DOHH2 (cell line): ENCODE measurements at regions not wholly inside any gene's neighbourhood (a gene's known extent, or its start where the extent isn't known, plus 50 kb on each side); places are given as distances from the start of the nearest gene placed in this dataset.

Experiments
- CTCF ChIP-seq: fragments of 200-600 bp; sonication (generic); IDR thresholded peaks from one replicate; pipeline ENCODE4 v1.5.1; 2014; ENCODE audit warnings: antibody characterized with exemption, mild to moderate bottlenecking, low read depth, low read length; ENCODE audit not compliant: poor library complexity, severe bottlenecking
- EZH2phosphoT487 ChIP-seq: fragments of 200-600 bp; sonication (generic); IDR thresholded peaks from 2 replicates; pipeline ENCODE4 v1.6.1; 2017; ENCODE audit warnings: borderline replicate concordance, mild to moderate bottlenecking, antibody characterized with exemption, low read length, moderate library complexity, mixed read lengths

- no peak for TF ChIP-seq CTCF
- no peak for TF ChIP-seq EZH2phosphoT487
These were observed 192.2 kb upstream of the C14orf180 start for GRCh38 chr14:104387022-104388010.
